ENCODE measurements at regions not wholly inside any gene's neighbourhood (a gene's known extent, or its start where the extent isn't known, plus 50 kb on each side); places are given as distances from the start of the nearest gene placed in this dataset.
"Not testable (repeated sequence)": the region's sequence is repeated elsewhere in the genome, so short reads cannot be mapped to it uniquely, and the experiment has no call there.

- 12% methylated on average over 5 of the region's 5 CpGs for WGBS (ENCODE audit: missing lambda C conversion rate)
- CTCF ChIA-PET = interaction anchor here (0.6 kb wide), 1 partner anchor 1220 kb away, joined by 3 read pairs; no protein-coding TSS in a partner anchor
- H3K9me3 ChIP-seq = no peaks in the 10 kb centered on the region
- POLR2A ChIA-PET = no interaction called here
- no peak overlapping the region for H3K27ac ChIP-seq
- DNase-seq (ENCODE audit: low read depth in 1 of 2, low spot score in 1 of 2) (peak in 1 of 2 experiments; percentile 2), FAIRE-seq (no peak), ATAC-seq (no peak)
- H3K4me1 ChIP-seq = no peaks in the 10 kb centered on the region
- TF ChIP-seq KDM5A (IDR thresholded peaks at IDR 0.05) = no peak
- no peak for TF ChIP-seq ESRRA (IDR thresholded peaks at IDR 0.05; ENCODE audit: borderline replicate concordance, low read length)
- no peak for TF ChIP-seq CBX8 (IDR thresholded peaks at IDR 0.05)
- TF ChIP-seq HEYL (CRISPR knock-in tag; IDR thresholded peaks at IDR 0.05) = no peak
- no peak for TF ChIP-seq ELK1 (IDR thresholded peaks at IDR 0.05; ENCODE audit: low read depth, low read length)
- no peak for TF ChIP-seq CHD2 (IDR thresholded peaks at IDR 0.05; ENCODE audit: low read length, partially characterized antibody)
- no peak for TF ChIP-seq POLR2A (IDR thresholded peaks at IDR 0.05; ENCODE audit: low read length)
- no peak for TF ChIP-seq CTCF (IDR thresholded peaks at IDR 0.05)
- no peak for TF ChIP-seq JUN (IDR thresholded peaks at IDR 0.05)
- no peak overlapping the region for H3K4me2 ChIP-seq
- no peak overlapping the region for H3K4me3 ChIP-seq
Observed at GRCh38 chr3:152688313-152688712, 146.6 kb upstream of the P2RY1 start.

GRCh38 chr3:152692326-152692725 is 142.6 kb upstream of the P2RY1 start:
- POLR2A ChIA-PET; H3K9me3 ChIP-seq; H3K4me1 ChIP-seq; H3K4me2 ChIP-seq; DNase-seq (ENCODE audit: low read depth in 1 of 2, low spot score in 1 of 2); H3K27ac ChIP-seq; FAIRE-seq; H3K4me3 ChIP-seq; CTCF ChIA-PET; ATAC-seq: not testable (repeated sequence)
- 28% methylated on average over 2 of the region's 2 CpGs for WGBS (ENCODE audit: missing lambda C conversion rate)

GRCh38 chr3:152693521-152694250 is 141.2 kb upstream of the P2RY1 start:
- H3K9me3 ChIP-seq; ATAC-seq; POLR2A ChIA-PET; CTCF ChIA-PET; FAIRE-seq; DNase-seq (ENCODE audit: low read depth in 1 of 2, low spot score in 1 of 2); H3K27ac ChIP-seq; H3K4me1 ChIP-seq; H3K4me3 ChIP-seq; H3K4me2 ChIP-seq: not testable (repeated sequence)
- 44% methylated on average over 1 of the region's 1 CpG for WGBS (ENCODE audit: missing lambda C conversion rate)

- DNase-seq (ENCODE audit: low read depth in 1 of 2, low spot score in 1 of 2) = no peak
- ChIA-PET POLR2A (no interaction called here), CTCF (interaction anchor here (0.6 kb wide), 1 partner anchor 15 kb away, joined by 4 read pairs; no protein-coding TSS in a partner anchor)
- no peak overlapping the region for H3K4me3 ChIP-seq
- H3K27ac ChIP-seq = no peak overlapping the region
- ATAC-seq = no peak
- no peaks in the 10 kb centered on the region for H3K9me3 ChIP-seq
- H3K4me1 ChIP-seq = no peaks in the 10 kb centered on the region
- WGBS (ENCODE audit: missing lambda C conversion rate) = 2% methylated on average over 1 of the region's 1 CpG
- TF ChIP-seq SREBF2 (IDR thresholded peaks at IDR 0.05) (no peak), MAFK (IDR thresholded peaks at IDR 0.05; ENCODE audit: partially characterized antibody) (no peak), RAD21 (conservative IDR thresholded peaks at IDR 0.05 in 1 of 2, IDR thresholded peaks at IDR 0.05 in 1 of 2) (peak in 1 of 2 experiments; percentile 16; a peak in 1 of 5 replicates), FOSL2 (IDR thresholded peaks at IDR 0.05) (no peak), FOSL2 (CRISPR knock-in tag; IDR thresholded peaks at IDR 0.05) (no peak)
- FAIRE-seq = no peak
- no peak overlapping the region for H3K4me2 ChIP-seq
Observed at GRCh38 chr3:152695840-152696239, 139.1 kb upstream of the P2RY1 start.

- ATAC-seq (no peak), FAIRE-seq (no peak), DNase-seq (ENCODE audit: low read depth in 1 of 2, low spot score in 1 of 2) (no peak)
- no peak overlapping the region for H3K4me3 ChIP-seq
- ChIA-PET POLR2A (no interaction called here), CTCF (no interaction called here)
- no peaks in the 10 kb centered on the region for H3K9me3 ChIP-seq
- no peak overlapping the region for H3K4me2 ChIP-seq
- H3K27ac ChIP-seq = no peak overlapping the region
- H3K4me1 ChIP-seq = no peaks in the 10 kb centered on the region
- no peak for TF ChIP-seq HOXA7 (CRISPR knock-in tag; IDR thresholded peaks at IDR 0.05)
- no peak for TF ChIP-seq EHMT2 (IDR thresholded peaks at IDR 0.05; ENCODE audit: low read depth)
- no peak for TF ChIP-seq BCL3 (IDR thresholded peaks at IDR 0.05)
Observed at GRCh38 chr3:152696962-152697361, 138.0 kb upstream of the P2RY1 start.

Data from A549 (cell line).